Rectal smooth muscle tissue (tissue), 1 donor: ENCODE measurements at regions not wholly inside any gene's neighbourhood (a gene's known extent, or its start where the extent isn't known, plus 50 kb on each side); places are given as distances from the start of the nearest gene placed in this dataset.

ENCODE experiments used
- H3K27ac ChIP-seq: one replicate; pipeline ENCODE4 v1.7.0; 2013; ENCODE audit warnings: low read depth, low read length, inconsistent platforms
- H3K27me3 ChIP-seq: one replicate; pipeline ENCODE4 v1.7.0; 2013; ENCODE audit warnings: low read length; ENCODE audit not compliant: control insufficient read depth, insufficient read depth
- H3K36me3 ChIP-seq: one replicate; pipeline ENCODE4 v1.7.0; 2013; ENCODE audit warnings: low read length; ENCODE audit not compliant: control insufficient read depth, insufficient read depth
- H3K4me1 ChIP-seq: one replicate; pipeline ENCODE4 v1.7.0; 2013; ENCODE audit warnings: low read length; ENCODE audit not compliant: control insufficient read depth, insufficient read depth
- H3K4me3 ChIP-seq: one replicate; pipeline ENCODE4 v1.7.0; 2013; ENCODE audit warnings: low read length
- H3K9ac ChIP-seq: one replicate; pipeline ENCODE4 v1.7.0; 2013; ENCODE audit warnings: low read length

DNA sequence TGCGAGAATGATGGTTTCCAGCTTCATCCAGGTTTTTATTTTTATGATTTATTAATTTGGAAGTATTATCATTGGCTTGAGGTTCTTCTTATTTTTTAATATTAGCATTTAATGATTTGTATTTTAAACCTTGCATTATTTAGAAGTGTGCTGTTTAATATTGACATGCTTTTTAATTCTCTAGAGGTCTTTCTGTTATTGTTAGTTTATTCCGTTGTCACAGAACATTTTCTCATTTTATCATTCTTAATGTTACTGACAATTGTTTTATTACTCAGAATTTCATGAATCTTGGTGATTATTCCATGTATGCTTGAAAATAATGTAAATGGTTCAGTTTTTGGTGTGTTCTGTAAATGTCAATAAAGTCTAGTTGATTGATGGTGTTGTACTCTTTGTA is 463.5 kb upstream of the NOVA1 start:
- Histone ChIP-seq H3K27me3 (no peaks in the 10 kb centered on the region), H3K36me3 (no peaks in the 10 kb centered on the region), H3K4me1 (no peaks in the 10 kb centered on the region), H3K9ac (no peak overlapping the region), H3K27ac (no peak overlapping the region), H3K4me3 (no peak overlapping the region)

DNA sequence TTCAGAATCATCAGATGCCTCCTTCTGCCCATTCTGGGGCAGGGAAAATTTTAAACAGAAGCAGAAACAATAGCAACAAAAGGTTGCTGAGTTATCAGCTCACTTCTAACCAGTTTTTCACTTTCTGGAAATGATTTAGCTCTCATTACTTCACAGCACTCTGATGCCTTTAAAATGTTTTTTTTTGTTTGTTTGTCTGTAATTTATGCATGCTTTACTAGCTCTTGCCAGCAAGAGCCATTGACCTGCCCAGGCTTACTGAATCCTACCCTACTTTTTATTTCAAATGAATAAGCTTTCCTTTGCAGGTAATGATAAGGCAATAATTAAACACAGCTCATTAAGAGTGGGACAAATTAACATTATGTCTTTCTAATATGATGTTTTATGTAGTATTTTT is 466.1 kb upstream of the NOVA1 start:
- no peak overlapping the region for H3K27ac ChIP-seq
- no peaks in the 10 kb centered on the region for H3K27me3 ChIP-seq
- H3K9ac ChIP-seq = no peak overlapping the region
- H3K4me1 ChIP-seq = no peaks in the 10 kb centered on the region
- no peaks in the 10 kb centered on the region for H3K36me3 ChIP-seq
- no peak overlapping the region for H3K4me3 ChIP-seq

DNA sequence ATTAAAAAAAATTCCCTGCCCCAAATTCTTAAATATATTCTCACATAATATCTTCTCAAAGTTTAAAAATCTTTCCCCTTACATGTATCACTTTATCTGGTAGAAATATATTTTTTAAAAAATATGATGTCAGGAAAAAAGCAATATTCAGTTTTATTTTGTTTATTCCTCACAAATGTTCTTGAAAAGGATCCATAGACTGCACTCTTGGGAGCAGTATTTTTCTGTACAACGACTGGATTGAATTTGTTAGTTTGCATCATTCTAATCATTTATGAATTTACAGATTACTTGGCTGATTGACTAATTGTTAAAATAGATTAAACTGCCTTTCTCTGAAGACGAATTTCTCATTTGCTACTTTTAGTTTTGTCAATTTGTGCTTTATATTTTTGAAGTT is 468.1 kb upstream of the NOVA1 start:
- no peak overlapping the region for H3K27ac ChIP-seq
- H3K4me1 ChIP-seq = no peaks in the 10 kb centered on the region
- H3K4me3 ChIP-seq = no peak overlapping the region
- no peaks in the 10 kb centered on the region for H3K36me3 ChIP-seq
- no peaks in the 10 kb centered on the region for H3K27me3 ChIP-seq
- H3K9ac ChIP-seq = no peak overlapping the region

DNA sequence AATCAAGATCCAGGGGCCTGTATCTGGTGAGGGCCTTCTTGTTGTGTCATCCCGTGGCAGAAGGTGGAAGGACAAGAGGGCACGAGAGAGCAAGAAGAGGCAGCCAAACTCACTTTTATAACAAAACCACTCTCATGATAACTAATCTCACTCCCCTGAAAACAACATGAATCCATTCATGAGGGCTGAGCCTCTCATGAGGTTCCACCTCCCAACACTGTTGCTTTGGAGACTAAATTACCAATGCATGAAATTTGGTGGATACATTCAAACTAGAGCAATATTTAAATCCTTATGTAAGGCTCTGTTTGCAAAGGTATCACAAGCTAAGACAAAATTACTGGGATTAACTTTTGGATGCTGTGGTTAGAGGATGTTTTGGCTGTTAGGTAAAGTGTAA is 470.1 kb upstream of the NOVA1 start:
- H3K36me3 ChIP-seq = no peaks in the 10 kb centered on the region
- no peaks in the 10 kb centered on the region for H3K4me1 ChIP-seq
- no peak overlapping the region for H3K4me3 ChIP-seq

DNA sequence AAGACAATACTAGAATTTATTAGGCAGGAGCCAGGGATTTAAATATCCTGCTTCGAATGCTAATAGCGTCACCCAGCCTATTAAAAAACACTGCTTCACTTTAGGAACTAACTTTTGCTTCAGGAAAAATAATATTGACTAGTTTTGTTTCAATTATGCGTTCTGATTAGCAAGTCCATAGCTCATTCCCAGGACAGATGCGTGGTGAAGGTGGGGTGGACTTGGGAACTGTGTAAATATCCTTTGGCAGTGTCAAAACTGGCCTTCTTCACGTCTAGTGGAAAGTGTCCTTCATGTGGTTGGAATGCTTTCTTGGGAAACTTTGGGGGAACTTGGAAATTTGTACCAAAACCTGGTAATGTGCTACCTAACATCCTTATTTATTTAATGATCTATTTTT is 474.8 kb upstream of the NOVA1 start:
- H3K27ac ChIP-seq = no peak overlapping the region
- no peaks in the 10 kb centered on the region for H3K4me1 ChIP-seq
- H3K4me3 ChIP-seq = no peak overlapping the region
- no peak overlapping the region for H3K9ac ChIP-seq
- no peaks in the 10 kb centered on the region for H3K27me3 ChIP-seq
- H3K36me3 ChIP-seq = no peaks in the 10 kb centered on the region

More for the DNA sequence above, 470.1 kb upstream of the NOVA1 start:
- Histone ChIP-seq H3K27ac (no peak overlapping the region), H3K9ac (no peak overlapping the region), H3K27me3 (no peaks in the 10 kb centered on the region)

DNA sequence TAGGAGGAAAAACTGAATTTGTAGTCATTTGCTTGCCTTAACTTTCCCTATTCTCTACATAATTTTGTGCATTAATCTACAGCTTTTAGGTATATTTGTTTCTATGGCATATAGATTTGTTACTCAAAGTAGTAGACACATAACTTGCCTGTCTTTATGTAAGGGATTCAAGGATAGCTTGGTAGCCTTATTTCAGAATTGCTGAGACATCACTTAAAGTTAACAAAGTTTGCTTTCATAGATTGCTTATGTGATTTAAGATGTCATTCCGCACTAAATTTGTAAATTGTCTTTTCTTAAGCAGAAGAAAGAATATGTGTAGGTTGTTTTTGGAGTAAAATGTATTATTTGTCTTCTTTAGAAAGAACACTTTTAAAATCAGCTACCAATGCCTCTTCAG is 477.7 kb upstream of the NOVA1 start:
- H3K27ac ChIP-seq = no peak overlapping the region
- no peak overlapping the region for H3K4me3 ChIP-seq
- H3K9ac ChIP-seq = no peak overlapping the region

DNA sequence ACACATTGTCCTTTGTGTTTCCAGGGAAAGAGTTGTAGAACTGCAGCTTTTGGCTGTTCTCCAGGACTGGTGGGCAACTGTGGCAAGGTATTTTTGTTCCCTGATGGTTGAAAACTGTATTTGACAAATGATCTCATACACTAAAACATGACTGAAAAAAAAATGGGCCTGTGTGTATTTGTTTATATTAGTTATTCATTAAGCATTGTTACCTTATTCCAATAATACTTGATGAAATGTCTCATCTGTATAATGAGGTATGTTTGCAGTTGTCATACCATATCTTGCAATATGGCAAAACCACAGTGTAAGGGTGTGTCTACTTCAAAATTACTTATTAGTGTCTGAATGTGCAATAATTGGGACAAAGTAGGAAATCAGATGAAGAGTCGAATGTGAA is 479.4 kb upstream of the NOVA1 start:
- H3K27ac ChIP-seq = no peak overlapping the region
- no peaks in the 10 kb centered on the region for H3K36me3 ChIP-seq
- no peaks in the 10 kb centered on the region for H3K4me1 ChIP-seq
- no peak overlapping the region for H3K4me3 ChIP-seq
- no peak overlapping the region for H3K9ac ChIP-seq
- H3K27me3 ChIP-seq = no peaks in the 10 kb centered on the region

More for the DNA sequence above, 477.7 kb upstream of the NOVA1 start:
- H3K27me3 ChIP-seq = no peaks in the 10 kb centered on the region
- no peaks in the 10 kb centered on the region for H3K36me3 ChIP-seq
- H3K4me1 ChIP-seq = no peaks in the 10 kb centered on the region

DNA sequence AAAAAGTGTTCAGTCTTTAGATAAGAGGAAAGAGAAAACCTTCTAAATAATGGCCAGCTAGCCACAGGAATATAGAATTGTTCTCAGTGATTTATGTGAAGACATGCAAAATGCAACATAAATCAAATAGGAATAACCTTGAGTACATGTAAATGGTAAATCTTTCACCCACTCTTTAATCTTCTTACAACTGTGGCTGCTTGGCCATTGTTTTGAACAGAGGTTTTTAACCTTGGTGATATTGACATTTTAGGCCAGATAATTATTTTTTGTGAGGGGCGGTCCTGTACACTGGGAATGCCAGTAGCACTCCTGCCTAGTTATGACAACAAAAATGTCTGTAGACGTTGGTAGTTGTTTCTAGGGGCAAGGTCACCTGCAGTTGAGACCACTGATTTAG is 479.9 kb upstream of the NOVA1 start:
- Histone ChIP-seq H3K4me1 (no peaks in the 10 kb centered on the region), H3K9ac (no peak overlapping the region), H3K36me3 (no peaks in the 10 kb centered on the region), H3K27ac (no peak overlapping the region), H3K4me3 (no peak overlapping the region), H3K27me3 (no peaks in the 10 kb centered on the region)

DNA sequence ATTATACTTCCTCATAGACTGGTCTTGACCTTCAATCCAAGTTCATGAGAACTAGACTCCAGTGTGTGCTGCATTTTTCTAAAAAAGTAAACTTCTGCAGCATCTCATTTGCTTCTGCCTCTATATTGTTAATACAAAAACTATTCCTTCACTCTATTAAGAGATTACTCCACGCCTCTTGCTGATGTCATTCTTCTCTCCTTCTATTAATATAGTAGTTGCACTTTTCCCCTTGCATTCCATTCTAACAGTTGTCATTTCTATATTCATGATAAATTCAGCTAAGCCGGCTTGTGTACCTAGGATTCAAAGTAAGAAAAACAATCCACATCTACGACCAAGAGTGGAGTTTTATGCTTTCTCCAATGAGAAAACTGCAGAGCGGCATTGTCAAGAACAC is 480.4 kb upstream of the NOVA1 start:
- H3K4me3 ChIP-seq = no peak overlapping the region
- no peaks in the 10 kb centered on the region for H3K36me3 ChIP-seq
- no peak overlapping the region for H3K27ac ChIP-seq
- H3K27me3 ChIP-seq = no peaks in the 10 kb centered on the region
- no peak overlapping the region for H3K9ac ChIP-seq
- no peaks in the 10 kb centered on the region for H3K4me1 ChIP-seq

DNA sequence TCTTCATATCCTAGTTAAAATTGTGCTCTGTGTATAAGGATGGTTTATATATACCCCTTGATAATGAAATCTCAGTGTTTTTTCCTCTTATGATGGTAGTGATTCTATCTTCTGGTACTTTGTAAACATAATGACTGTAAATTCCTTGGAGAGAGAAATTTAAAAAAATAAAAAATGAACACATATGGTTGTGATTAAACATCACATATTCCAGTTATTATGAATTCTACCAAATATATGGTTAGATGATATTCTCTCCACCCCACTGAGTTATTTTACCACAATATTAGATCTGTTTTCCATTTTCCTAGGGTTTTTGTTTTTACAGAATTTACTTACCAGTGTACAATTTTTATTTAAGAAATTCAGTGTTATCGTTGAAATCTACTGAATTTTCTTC is 481.9 kb upstream of the NOVA1 start:
- Histone ChIP-seq H3K4me1 (no peaks in the 10 kb centered on the region), H3K36me3 (no peaks in the 10 kb centered on the region), H3K9ac (no peak overlapping the region), H3K27me3 (no peaks in the 10 kb centered on the region), H3K27ac (no peak overlapping the region), H3K4me3 (no peak overlapping the region)

DNA sequence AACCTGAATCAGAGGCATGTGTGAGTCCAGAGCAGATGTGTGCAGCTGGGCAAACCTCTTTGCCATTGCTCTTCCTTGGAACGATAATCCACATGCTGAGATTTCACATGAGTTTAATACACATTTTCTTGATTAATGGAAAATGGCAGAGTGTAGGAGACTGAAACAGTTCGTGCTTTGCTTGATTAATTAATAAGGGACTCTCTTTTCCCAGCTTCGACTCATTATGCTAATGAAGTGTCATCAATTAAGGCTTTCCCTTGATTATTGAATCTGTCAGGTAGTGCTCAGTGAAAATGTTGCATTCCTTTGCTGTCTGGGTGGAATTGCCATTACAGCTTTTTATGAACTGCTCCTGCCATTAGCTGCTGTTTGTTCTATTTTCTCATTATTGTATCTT is 487.7 kb upstream of the NOVA1 start:
- Histone ChIP-seq H3K27me3 (no peaks in the 10 kb centered on the region), H3K27ac (no peak overlapping the region)

DNA sequence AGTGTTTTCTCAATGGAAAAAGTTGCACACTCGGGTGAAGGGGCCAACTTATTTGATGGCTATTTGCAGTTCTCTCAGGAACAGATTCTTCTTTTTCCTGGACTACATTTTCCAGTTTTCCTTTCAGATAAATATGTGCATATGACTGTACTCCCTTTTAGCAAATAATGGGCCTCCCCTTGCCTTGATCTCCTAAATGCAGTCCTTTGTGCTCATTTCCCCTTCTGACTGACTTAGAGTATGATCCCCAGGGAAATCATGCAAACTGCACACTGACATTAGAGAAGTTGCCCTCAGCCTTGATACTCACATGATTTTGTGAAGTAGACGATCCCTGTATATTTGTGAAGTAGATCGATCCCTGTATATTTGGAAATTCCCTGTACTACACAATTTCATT is 492.9 kb upstream of the NOVA1 start:
- H3K27ac ChIP-seq = no peak overlapping the region
- H3K4me1 ChIP-seq = no peaks in the 10 kb centered on the region
- H3K27me3 ChIP-seq = no peaks in the 10 kb centered on the region
- H3K4me3 ChIP-seq = no peak overlapping the region
- H3K36me3 ChIP-seq = no peaks in the 10 kb centered on the region
- H3K9ac ChIP-seq = no peak overlapping the region

More for the DNA sequence above, 487.7 kb upstream of the NOVA1 start:
- no peak overlapping the region for H3K4me3 ChIP-seq
- no peak overlapping the region for H3K9ac ChIP-seq
- no peaks in the 10 kb centered on the region for H3K36me3 ChIP-seq
- H3K4me1 ChIP-seq = no peaks in the 10 kb centered on the region

DNA sequence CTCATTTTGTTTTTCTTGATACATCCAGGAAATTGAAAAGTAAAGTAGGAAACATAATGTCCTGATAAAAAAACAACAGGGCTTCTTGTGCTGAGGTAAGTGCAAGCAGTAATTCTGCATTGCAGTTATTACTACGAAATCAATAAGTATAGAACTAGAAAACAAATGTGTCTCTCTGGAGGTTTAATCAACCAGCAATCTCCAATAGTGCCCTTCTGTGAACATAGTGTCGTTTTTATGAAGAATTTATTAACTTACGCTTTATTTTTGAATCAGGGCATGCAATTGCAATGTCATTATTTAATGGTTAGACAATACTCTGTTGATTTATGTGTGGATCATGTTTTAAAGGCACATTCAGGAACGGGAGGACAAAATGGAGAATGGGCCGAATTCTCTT is 494.1 kb upstream of the NOVA1 start:
- H3K4me1 ChIP-seq = no peaks in the 10 kb centered on the region
- H3K9ac ChIP-seq = no peak overlapping the region
- H3K27me3 ChIP-seq = no peaks in the 10 kb centered on the region
- no peaks in the 10 kb centered on the region for H3K36me3 ChIP-seq
- H3K27ac ChIP-seq = no peak overlapping the region
- no peak overlapping the region for H3K4me3 ChIP-seq

DNA sequence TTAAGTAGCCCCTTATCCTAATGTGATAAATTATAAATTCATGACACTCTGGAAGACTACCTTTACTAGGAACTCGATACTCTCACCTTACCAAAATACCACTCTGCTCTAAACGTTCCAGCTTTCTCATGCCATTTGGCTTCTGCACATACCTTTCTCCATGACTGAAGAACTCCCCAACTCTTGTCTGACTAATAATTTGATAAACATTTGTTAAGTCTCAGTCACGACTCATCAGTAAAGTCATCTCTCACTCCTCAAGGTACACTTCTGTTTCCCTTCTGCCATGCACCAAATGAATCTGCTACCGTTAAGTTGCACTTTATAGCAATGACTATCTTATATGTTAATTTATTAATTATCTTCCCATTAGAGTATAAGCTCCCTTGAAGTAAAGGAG is 498.3 kb upstream of the NOVA1 start:
- Histone ChIP-seq H3K4me3 (no peak overlapping the region), H3K27ac (no peak overlapping the region), H3K36me3 (no peaks in the 10 kb centered on the region), H3K9ac (no peak overlapping the region), H3K4me1 (no peaks in the 10 kb centered on the region), H3K27me3 (no peaks in the 10 kb centered on the region)
